Fibroblast of the aortic adventitia (primary cell): ENCODE measurements at regions not wholly inside any gene's neighbourhood (a gene's known extent, or its start where the extent isn't known, plus 50 kb on each side); places are given as distances from the start of the nearest gene placed in this dataset.

ENCODE experiments used
- DNase-seq: peaks from one replicate; pipeline ENCODE4 v3.0.0-alpha.2; 2010; ENCODE audit warnings: low read depth
- H3K4me3 ChIP-seq: 2 replicates; pipeline ENCODE4 v1.5.1; 2011; ENCODE audit warnings: low read depth, mild to moderate bottlenecking, control low read depth, low read length, moderate library complexity
- TF ChIP-seq, protein P1 (sequence below): IDR thresholded peaks from 2 replicates; pipeline ENCODE4 v1.5.1; 2011; ENCODE audit warnings: mild to moderate bottlenecking, low read length, control low read depth, inconsistent platforms; ENCODE audit not compliant: insufficient read depth

DNA sequence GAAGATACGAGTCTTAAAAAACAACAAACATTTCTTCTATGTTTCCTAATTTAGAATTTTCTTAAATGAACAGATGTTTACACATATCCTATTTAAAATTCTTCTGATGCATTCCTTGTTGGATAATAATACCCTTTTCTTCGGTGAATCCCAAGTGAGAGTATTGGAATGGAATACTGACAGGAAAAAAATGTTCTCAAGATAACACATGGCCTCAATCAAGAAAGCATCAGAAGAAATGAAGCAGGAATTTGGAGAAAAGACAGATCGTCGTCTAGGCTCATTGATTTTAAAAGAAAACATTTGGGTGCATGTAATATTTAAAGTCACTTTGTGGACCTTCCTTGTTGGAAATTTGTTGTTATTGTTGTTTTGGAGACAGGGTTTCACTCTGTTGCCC is 196.9 kb upstream of the ANK2 start:
- no peak for DNase-seq
- TF ChIP-seq, protein P1, sequence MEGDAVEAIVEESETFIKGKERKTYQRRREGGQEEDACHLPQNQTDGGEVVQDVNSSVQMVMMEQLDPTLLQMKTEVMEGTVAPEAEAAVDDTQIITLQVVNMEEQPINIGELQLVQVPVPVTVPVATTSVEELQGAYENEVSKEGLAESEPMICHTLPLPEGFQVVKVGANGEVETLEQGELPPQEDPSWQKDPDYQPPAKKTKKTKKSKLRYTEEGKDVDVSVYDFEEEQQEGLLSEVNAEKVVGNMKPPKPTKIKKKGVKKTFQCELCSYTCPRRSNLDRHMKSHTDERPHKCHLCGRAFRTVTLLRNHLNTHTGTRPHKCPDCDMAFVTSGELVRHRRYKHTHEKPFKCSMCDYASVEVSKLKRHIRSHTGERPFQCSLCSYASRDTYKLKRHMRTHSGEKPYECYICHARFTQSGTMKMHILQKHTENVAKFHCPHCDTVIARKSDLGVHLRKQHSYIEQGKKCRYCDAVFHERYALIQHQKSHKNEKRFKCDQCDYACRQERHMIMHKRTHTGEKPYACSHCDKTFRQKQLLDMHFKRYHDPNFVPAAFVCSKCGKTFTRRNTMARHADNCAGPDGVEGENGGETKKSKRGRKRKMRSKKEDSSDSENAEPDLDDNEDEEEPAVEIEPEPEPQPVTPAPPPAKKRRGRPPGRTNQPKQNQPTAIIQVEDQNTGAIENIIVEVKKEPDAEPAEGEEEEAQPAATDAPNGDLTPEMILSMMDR: no peak
- no peak overlapping the region for H3K4me3 ChIP-seq

DNA sequence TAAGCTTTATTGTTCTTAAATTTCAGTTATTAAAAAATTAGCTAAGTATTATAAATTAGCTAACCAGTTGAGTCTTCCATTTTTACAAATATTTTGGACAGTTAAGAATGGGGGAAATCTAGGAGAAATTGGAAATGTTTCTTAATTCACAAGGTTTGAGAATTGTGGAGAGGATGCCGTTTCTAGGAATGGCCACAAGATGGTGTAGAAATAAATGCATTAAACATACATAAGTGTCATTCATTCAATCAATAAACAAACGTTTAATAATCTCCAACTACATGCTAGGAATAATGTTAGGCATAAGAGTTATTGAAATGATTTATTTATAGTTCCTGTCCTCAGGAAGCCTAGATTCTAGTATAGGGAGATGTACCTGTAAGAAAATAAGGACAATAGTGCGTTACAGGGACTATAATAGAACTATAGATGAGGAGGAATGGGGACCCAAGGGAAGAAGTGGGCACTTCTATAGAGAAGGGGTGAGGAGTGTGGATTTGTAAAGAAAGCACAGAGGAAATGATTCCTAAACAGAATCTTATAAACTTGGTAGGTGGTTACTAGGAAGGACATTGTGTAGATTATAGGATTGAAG is 195.7 kb upstream of the ANK2 start:
- TF ChIP-seq, protein P1: peak; percentile 57
- H3K4me3 ChIP-seq: no peak overlapping the region
- peak; percentile 28 for DNase-seq

DNA sequence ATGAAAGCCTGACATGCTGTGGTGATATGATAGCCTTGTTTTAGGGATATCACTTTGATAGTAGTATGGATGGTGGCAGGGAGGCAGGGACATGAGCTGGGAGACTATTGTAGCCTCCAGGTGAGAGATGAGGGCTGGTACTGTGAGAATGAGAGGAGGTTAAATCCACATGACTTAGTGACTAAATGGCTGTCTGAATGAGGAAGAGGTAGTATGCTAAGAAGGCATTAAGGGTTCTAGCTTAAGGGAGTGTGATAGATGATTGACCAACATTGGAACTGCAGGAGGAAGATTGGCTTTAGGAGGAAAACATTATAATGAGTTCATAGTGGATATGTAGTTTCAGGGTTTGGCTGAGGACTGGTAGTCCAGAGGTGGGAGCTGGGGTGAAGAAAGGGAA is 195.0 kb upstream of the ANK2 start:
- H3K4me3 ChIP-seq: no peak overlapping the region
- TF ChIP-seq, protein P1: no peak
- no peak for DNase-seq

DNA sequence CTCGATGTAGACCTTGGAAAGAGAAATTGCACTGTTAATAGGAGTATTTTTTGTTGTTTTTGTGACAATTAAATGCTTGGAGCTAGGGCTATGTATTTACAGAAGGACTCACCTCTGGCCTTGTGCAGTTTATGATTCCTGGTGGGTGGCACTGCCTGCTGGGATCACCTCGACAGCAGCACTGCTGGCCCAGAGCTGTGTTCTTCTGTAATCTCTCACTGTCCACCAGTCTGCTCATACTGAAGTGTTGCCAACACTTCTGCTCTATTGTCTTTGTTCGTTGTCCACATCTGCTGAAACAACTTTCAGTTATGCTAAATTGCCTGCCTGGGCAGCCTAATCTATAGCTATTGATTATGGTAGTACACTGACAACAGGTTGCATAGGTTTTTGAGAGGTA is 194.4 kb upstream of the ANK2 start:
- no peak overlapping the region for H3K4me3 ChIP-seq
- peak; percentile 8 for DNase-seq
- TF ChIP-seq, protein P1: no peak

DNA sequence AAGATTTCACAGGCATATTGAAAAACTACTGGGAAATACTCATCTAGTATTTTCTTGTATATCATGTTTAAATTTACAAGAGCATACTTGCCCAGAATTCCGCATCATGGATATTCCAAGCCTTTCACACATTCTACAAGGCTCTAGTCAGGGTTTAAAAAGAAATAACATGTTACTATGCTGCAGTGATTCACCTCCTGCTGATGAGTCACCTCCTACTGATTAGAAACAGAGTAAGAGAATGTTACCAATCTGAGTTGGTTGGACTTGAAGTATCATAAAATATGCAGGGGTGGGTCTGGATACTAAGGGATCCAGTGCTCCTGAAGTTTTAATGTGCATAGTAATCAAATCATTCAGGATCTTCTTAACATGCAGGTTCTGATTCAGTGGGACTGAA is 192.0 kb upstream of the ANK2 start:
- no peak overlapping the region for H3K4me3 ChIP-seq
- TF ChIP-seq, protein P1: no peak
- peak; percentile 90 for DNase-seq

DNA sequence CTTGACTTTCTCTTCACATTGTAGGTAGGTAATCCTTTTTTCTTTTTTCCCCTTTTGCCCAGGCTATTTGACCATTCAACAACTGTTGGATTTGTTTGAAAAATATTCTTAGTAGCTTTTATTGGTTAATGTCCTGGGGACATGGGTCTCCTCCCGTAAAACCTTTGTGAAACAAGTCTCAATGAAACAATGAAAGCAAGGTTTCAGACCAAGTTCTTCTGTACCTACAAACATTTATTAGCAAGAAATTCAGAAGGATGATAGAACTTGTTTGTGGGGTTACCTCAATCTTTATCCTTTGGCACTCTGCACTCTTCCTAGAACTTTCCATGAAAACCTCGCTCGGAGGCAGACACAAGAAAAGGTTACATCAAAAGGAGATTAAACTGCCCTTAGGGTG is 190.7 kb upstream of the ANK2 start:
- no peak for DNase-seq
- H3K4me3 ChIP-seq: no peak overlapping the region

More for the DNA sequence above, 190.7 kb upstream of the ANK2 start:
- TF ChIP-seq, protein P1: no peak
